ENCODE measurements at regions not wholly inside any gene's neighbourhood (a gene's known extent, or its start where the extent isn't known, plus 50 kb on each side); places are given as distances from the start of the nearest gene placed in this dataset.

GRCh38 chrX:80174925-80175574 lies 160.5 kb downstream of the TBX22 start:
- Histone ChIP-seq H3K9me3 (no peaks in the 10 kb centered on the region), H3K36me3 (no peaks in the 10 kb centered on the region), H3K27ac (no peak overlapping the region), H3K4me3 (no peak overlapping the region), H3K27me3 (no peaks in the 10 kb centered on the region), H3K4me1 (no peaks in the 10 kb centered on the region)
- intact Hi-C loops (cut with DNase I), result no loop called here
- ATAC-seq (no peak), DNase-seq (no peak)
- TF ChIP-seq CTCF (IDR thresholded peaks at IDR 0.05), result no peak

- H3K9me3 ChIP-seq, result no peaks in the 10 kb centered on the region
- H3K4me3 ChIP-seq, result no peak overlapping the region
- no peaks in the 10 kb centered on the region for H3K4me1 ChIP-seq
- intact Hi-C loops (cut with DNase I), result no loop called here
- H3K27me3 ChIP-seq, result no peaks in the 10 kb centered on the region
- DNase-seq (no peak), ATAC-seq (peak; percentile 27)
- H3K27ac ChIP-seq, result no peak overlapping the region
- no peak for TF ChIP-seq CTCF (IDR thresholded peaks at IDR 0.05)
- H3K36me3 ChIP-seq, result no peaks in the 10 kb centered on the region
Measured at GRCh38 chrX:80181079-80181478, 166.5 kb downstream of the TBX22 start.

GRCh38 chrX:80184854-80185253 lies 170.3 kb downstream of the TBX22 start:
- no peak overlapping the region for H3K27ac ChIP-seq
- no peaks in the 10 kb centered on the region for H3K4me1 ChIP-seq
- ATAC-seq (no peak), DNase-seq (no peak)
- no peaks in the 10 kb centered on the region for H3K9me3 ChIP-seq
- H3K4me3 ChIP-seq, result no peak overlapping the region
- H3K36me3 ChIP-seq, result no peaks in the 10 kb centered on the region
- no peaks in the 10 kb centered on the region for H3K27me3 ChIP-seq
- TF ChIP-seq CTCF (IDR thresholded peaks at IDR 0.05), result no peak
- intact Hi-C loops (cut with DNase I), result no loop called here

GRCh38 chrX:80206647-80207046 lies 192.1 kb downstream of the TBX22 start:
- ATAC-seq, result no peak

GRCh38 chrX:80207327-80207726 lies 192.8 kb downstream of the TBX22 start:
- no peak for DNase-seq
- no peaks in the 10 kb centered on the region for H3K4me1 ChIP-seq
- H3K27ac ChIP-seq, result no peak overlapping the region
- H3K36me3 ChIP-seq, result no peaks in the 10 kb centered on the region
- no peaks in the 10 kb centered on the region for H3K9me3 ChIP-seq
- no peak for ATAC-seq
- no peaks in the 10 kb centered on the region for H3K27me3 ChIP-seq
- no peak overlapping the region for H3K4me3 ChIP-seq
- TF ChIP-seq CTCF (IDR thresholded peaks at IDR 0.05), result no peak
- intact Hi-C loops (cut with DNase I), result no loop called here

More at GRCh38 chrX:80206647-80207046, 192.1 kb downstream of the TBX22 start:
- no peak overlapping the region for H3K27ac ChIP-seq
- no peaks in the 10 kb centered on the region for H3K4me1 ChIP-seq
- no peaks in the 10 kb centered on the region for H3K9me3 ChIP-seq
- H3K36me3 ChIP-seq, result no peaks in the 10 kb centered on the region
- intact Hi-C loops (cut with DNase I), result no loop called here
- H3K27me3 ChIP-seq, result no peaks in the 10 kb centered on the region
- DNase-seq, result no peak
- H3K4me3 ChIP-seq, result no peak overlapping the region
- TF ChIP-seq CTCF (IDR thresholded peaks at IDR 0.05), result no peak

GRCh38 chrX:80216086-80216485 lies 201.5 kb downstream of the TBX22 start:
- no peak for TF ChIP-seq CTCF (IDR thresholded peaks at IDR 0.05)
- ATAC-seq (no peak), DNase-seq (no peak)
- Histone ChIP-seq H3K27me3 (no peaks in the 10 kb centered on the region), H3K9me3 (no peaks in the 10 kb centered on the region), H3K27ac (no peak overlapping the region), H3K36me3 (no peaks in the 10 kb centered on the region), H3K4me3 (no peak overlapping the region), H3K4me1 (no peaks in the 10 kb centered on the region)
- intact Hi-C loops (cut with DNase I), result no loop called here

Measured in upper lobe of right lung (tissue), 1 donor.